Skeletal muscle tissue (tissue), 3 donors: ENCODE measurements at regions not wholly inside any gene's neighbourhood (a gene's known extent, or its start where the extent isn't known, plus 50 kb on each side); places are given as distances from the start of the nearest gene placed in this dataset.

Source experiments
- H3K27ac ChIP-seq: one replicate; pipeline ENCODE4 v1.7.0; 2013; ENCODE audit warnings: mild to moderate bottlenecking, low read depth, low read length, inconsistent platforms
- H3K27me3 ChIP-seq, 3 donors: one replicate each; pipeline ENCODE4 v1.7.0; 2013; ENCODE audit warnings: low read length in 3 of 3; ENCODE audit not compliant: control insufficient read depth in 3 of 3, insufficient read depth in 3 of 3
- H3K36me3 ChIP-seq, 3 donors: one replicate each; pipeline ENCODE4 v1.7.0; 2013; ENCODE audit warnings: low read length in 3 of 3; ENCODE audit not compliant: control insufficient read depth in 3 of 3, insufficient read depth in 3 of 3
- H3K4me1 ChIP-seq, 3 donors: one replicate each; pipeline ENCODE4 v1.7.0; 2013; ENCODE audit warnings: low read length in 3 of 3, mild to moderate bottlenecking in 3 of 3; ENCODE audit not compliant: control insufficient read depth in 3 of 3, insufficient read depth in 3 of 3
- H3K4me3 ChIP-seq, 3 donors: one replicate each; pipeline ENCODE4 v1.7.0; 2013; ENCODE audit warnings: low read length in 3 of 3
- H3K9ac ChIP-seq, 3 donors: one replicate each; pipeline ENCODE4 v1.7.0; 2013; ENCODE audit warnings: low read length in 3 of 3, mild to moderate bottlenecking in 3 of 3, moderate library complexity in 2 of 3, low read depth in 1 of 3
- H3K9me3 ChIP-seq, 3 donors: one replicate each; pipeline ENCODE4 v1.7.0; 2013; ENCODE audit warnings: low read length in 3 of 3; ENCODE audit not compliant: control insufficient read depth in 3 of 3
- donor health status: Osteomylitis.

DNA sequence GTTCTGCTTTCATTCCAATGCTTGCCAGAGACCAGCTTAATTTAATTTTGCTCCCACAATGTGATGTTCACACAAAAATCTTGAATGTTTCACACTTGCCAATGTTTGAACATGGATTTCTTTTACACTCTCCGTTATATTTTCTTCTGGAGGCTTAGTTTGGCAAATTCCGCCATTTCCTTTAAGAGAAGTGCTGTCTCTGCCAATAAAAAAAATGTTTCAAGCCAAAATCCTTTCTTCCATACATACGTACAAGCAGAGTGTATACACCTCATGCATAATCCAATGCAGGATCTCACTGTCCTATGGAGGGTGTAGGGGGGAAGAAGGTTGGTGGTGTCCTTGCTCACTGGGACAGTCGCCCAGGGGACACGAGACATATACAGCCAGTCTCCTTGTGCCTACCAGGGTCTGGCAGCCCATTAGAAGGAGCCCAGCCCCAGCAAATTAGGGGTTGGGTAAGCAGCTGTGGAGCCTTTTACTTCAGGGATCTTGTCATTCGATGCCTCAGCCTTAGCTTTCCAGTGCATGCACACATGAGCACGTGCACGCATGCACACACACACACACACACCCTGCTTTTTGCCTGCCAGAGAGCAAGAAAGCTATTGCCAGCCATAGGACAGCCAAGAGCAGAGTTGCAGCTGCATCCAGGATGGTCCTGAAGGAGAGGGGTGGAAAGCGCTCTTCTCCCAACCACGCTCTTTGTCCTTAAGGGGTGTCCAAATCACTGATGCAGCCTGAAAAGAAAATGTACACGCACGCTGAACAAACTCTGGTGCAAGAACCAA, 208.3 kb downstream of the FOXO1 start:
- no peaks in the 10 kb centered on the region for H3K36me3 ChIP-seq
- H3K9me3 ChIP-seq = no peaks in the 10 kb centered on the region
- H3K27ac ChIP-seq = no peak overlapping the region
- peaks cover 0 to 4% (median 3%) of the 10 kb centered on the region in 3 donors for H3K4me1 ChIP-seq
- no peak overlapping the region for H3K9ac ChIP-seq
- no peak overlapping the region for H3K4me3 ChIP-seq
- H3K27me3 ChIP-seq = no peaks in the 10 kb centered on the region

DNA sequence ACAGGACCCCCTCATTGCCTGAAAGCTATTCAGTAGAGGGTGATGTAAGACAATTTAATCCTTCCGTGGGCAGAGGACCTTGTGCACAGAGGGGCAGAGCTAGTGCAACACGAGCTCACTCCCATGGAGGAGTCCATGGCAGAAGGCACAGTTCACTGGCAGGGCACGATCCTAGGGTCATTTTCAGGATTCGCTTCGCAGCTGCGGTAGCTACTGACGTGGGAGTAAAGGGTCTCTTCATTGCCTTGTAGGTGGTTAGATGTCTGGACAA, 207.8 kb downstream of the FOXO1 start:
- no peak overlapping the region for H3K27ac ChIP-seq
- H3K4me1 ChIP-seq = peaks cover 0 to 4% (median 3%) of the 10 kb centered on the region in 3 donors
- no peak overlapping the region for H3K4me3 ChIP-seq
- H3K36me3 ChIP-seq = no peaks in the 10 kb centered on the region
- no peaks in the 10 kb centered on the region for H3K9me3 ChIP-seq
- H3K27me3 ChIP-seq = no peaks in the 10 kb centered on the region
- H3K9ac ChIP-seq = no peak overlapping the region

DNA sequence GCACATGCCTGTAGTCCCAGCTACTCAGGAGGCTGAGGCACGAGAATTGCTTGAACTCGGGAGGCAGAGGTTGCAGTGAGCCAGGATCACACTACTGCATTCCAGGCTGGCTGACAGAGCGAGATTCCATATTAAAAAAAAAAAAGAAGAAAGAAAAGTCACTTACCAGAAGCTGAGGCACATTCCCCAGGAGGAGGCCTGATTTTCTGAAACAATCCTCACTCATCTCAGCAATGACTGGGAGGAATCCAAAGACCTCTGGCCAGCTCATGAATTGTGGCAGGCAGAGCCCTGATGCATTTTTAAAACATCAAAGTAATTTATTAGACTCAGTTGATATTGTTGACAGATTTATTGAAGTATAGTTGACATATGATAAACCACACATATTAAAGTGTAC, 206.3 kb downstream of the FOXO1 start:
- H3K4me1 ChIP-seq = peaks cover 0 to 4% (median 3%) of the 10 kb centered on the region in 3 donors
- no peak overlapping the region for H3K9ac ChIP-seq
- H3K27me3 ChIP-seq = no peaks in the 10 kb centered on the region
- no peak overlapping the region for H3K4me3 ChIP-seq
- H3K27ac ChIP-seq = no peak overlapping the region
- no peaks in the 10 kb centered on the region for H3K9me3 ChIP-seq
- no peaks in the 10 kb centered on the region for H3K36me3 ChIP-seq

DNA sequence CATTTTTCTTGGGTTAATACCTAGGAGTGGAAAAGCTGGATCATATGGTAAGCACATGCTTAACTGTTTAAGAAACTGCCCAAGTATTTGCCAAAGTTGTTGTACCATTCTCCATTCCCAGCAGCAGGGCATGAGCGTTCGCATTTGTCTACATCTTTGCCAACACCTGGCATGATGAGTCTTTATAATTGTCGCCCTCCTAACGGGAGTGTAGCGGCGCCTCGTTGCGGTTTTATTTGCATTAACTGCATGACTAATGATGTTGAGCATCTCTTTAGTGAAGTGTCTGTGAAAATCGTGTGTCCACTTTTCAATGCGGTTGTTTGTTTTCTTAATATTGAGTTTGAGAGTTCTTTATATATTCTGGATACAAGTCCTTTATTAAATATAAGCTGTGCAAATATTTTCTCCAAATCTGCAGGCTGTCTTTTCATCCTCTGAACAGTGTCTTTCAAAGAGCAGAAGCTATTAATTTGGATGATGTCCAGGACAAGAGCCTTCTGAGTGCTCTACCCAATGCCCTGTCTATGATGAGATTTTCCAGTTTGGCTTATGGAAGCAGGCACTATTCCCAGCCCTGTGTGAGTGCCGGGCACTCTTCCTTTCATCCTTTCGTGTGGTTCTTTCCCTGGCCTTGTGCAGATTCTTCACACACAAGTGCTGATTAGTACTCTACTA, 202.0 kb downstream of the FOXO1 start:
- Histone ChIP-seq H3K27ac (no peak overlapping the region), H3K4me3 (no peak overlapping the region), H3K4me1 (peaks cover 0 to under 1% (median 0%) of the 10 kb centered on the region in 3 donors), H3K9me3 (no peaks in the 10 kb centered on the region), H3K27me3 (no peaks in the 10 kb centered on the region), H3K36me3 (no peaks in the 10 kb centered on the region), H3K9ac (no peak overlapping the region)

DNA sequence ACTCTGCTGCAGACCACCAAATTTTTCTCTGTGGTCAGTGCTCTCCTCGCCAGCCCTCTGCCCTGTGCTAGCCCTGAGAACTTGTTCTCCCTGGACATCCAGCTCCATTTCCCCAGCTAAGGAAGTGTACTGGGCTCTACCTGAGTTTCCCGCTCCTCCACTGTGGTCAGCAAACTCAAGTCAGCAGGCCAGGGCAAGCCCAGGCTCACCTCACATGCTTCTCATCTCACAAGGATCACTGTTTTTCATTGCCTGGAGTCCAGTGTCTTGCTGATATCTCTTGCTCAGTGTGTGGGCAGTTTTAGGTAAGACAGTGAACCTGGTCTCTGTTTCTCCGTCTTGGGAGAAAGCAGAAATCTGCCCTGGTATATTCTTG, 201.4 kb downstream of the FOXO1 start:
- no peak overlapping the region for H3K27ac ChIP-seq
- H3K9ac ChIP-seq = no peak overlapping the region
- no peaks in the 10 kb centered on the region for H3K36me3 ChIP-seq
- H3K4me1 ChIP-seq = peaks cover 0 to 6% (median 4%) of the 10 kb centered on the region in 3 donors
- H3K9me3 ChIP-seq = no peaks in the 10 kb centered on the region
- H3K4me3 ChIP-seq = no peak overlapping the region
- H3K27me3 ChIP-seq = no peaks in the 10 kb centered on the region

DNA sequence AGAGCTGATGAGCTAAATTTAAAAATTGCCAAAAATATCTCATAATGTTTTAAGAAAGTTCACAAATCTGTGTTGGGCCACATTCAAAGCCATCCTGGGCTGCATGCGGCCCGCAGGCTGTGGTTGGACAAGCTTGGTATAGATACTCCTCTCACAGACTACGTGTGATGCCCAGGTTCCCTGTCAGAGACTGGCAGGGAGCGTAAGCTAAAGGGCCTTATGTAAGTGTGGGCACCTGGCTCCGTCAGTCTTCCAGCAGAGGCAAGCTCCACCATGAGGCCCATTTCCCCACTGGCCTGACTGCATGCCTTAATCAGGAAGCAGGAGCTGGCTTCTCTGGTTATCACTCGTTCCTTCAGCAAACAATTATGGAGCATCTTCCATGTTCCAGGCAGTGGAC, 200.2 kb downstream of the FOXO1 start:
- Histone ChIP-seq H3K36me3 (no peaks in the 10 kb centered on the region), H3K9ac (no peak overlapping the region), H3K9me3 (no peaks in the 10 kb centered on the region)

DNA sequence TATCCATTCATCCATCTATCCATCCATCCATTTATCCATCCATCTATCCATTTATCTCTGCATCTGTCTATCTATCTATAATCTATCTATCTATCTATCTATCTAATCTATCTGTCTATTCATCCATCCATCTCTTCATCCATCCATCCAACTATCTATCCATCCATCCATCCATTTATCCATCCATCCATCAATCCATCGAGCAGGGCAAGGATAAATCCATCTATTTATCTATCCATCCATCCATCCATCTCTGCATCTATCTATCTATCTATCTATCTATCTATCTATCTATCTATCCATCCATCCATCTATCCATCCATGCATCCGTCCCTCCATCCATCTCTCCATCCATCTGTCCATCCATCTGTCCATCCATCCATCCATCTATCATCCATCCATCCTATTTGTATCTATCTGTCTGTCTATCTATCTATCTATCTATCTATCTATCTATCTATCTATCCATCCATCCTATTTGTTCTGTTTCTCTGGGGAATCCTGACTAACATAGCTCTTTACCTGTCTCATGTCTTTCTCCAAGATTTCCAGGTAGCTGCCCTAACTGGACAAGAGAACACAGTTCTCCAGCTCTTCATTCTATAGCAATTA, 198.1 kb downstream of the FOXO1 start:
- H3K4me1 ChIP-seq = peaks cover 10 to 21% (median 20%) of the 10 kb centered on the region in 3 donors
- H3K9me3 ChIP-seq = no peaks in the 10 kb centered on the region
- no peaks in the 10 kb centered on the region for H3K36me3 ChIP-seq
- H3K4me3 ChIP-seq = no peak overlapping the region
- H3K27me3 ChIP-seq = no peaks in the 10 kb centered on the region
- H3K9ac ChIP-seq = no peak overlapping the region
- no peak overlapping the region for H3K27ac ChIP-seq

More for the DNA sequence above, 200.2 kb downstream of the FOXO1 start:
- H3K27me3 ChIP-seq = no peaks in the 10 kb centered on the region
- peaks cover 10 to 18% (median 17%) of the 10 kb centered on the region in 3 donors for H3K4me1 ChIP-seq
- H3K4me3 ChIP-seq = no peak overlapping the region
- no peak overlapping the region for H3K27ac ChIP-seq

DNA sequence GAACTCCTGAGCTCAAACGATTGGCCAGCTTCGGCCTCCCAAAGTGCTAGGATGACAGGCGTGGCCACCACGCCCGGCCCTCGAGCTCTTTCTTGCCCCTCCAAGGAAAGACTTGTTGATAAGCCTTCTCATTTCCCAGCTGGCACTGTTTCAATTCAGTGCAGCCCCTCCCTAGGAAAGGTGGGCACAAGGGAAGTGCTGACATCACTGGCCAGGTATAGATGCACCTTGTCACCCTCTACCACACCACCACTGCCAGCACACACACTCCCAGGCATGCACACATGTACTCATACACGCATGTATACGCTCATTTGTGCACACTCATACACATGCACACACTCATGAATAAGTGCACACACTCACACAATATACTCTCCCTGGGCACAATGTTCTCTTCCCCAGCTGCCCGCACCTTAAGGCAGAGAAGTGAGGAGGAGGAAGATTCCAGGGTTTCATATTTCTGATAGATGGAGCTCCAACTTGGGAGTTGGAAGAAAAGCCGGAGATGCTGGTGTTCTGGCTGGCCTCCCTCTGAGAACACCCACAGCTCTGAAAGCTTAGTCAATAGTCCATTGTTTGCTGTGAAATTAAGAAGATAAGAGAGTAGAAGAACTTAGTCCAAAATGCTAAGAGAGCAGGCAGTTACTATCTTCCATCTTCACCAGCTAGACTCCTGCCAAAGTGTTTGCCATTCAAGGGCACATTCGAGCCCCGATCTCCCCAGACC, 196.7 kb downstream of the FOXO1 start:
- no peaks in the 10 kb centered on the region for H3K9me3 ChIP-seq
- peak overlapping the region; percentile 59 for H3K27ac ChIP-seq
- peaks cover 10 to 21% (median 20%) of the 10 kb centered on the region in 3 donors for H3K4me1 ChIP-seq
- no peak overlapping the region for H3K9ac ChIP-seq
- H3K36me3 ChIP-seq = no peaks in the 10 kb centered on the region
- H3K4me3 ChIP-seq = no peak overlapping the region
- no peaks in the 10 kb centered on the region for H3K27me3 ChIP-seq

DNA sequence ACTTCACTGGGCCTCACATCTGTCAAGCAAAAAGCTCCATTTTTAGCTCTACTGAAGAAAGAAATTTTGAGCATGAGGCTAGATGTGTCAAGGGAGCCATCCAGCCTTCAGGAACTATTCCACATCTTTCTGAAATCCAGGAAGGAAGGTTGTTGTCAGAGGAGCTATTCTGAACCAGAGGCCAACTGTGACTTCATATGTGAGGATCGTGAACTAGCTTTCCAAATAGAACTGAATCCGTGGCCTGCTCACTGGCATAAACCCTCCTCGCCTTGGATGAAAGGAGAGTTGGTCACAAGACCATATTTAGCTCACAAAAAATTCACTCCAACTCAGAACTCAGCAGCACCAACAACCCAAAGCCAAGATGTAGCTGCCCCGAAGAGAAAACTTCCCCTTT, 195.8 kb downstream of the FOXO1 start:
- Histone ChIP-seq H3K9ac (no peak overlapping the region), H3K36me3 (no peaks in the 10 kb centered on the region), H3K27ac (peak overlapping the region; percentile 59)

More for the DNA sequence above, 195.8 kb downstream of the FOXO1 start:
- Histone ChIP-seq H3K4me1 (peaks cover 10 to 21% (median 20%) of the 10 kb centered on the region in 3 donors), H3K9me3 (no peaks in the 10 kb centered on the region), H3K4me3 (no peak overlapping the region), H3K27me3 (no peaks in the 10 kb centered on the region)
